Thyroid gland (tissue), 4 donors: ENCODE measurements at regions not wholly inside any gene's neighbourhood (a gene's known extent, or its start where the extent isn't known, plus 50 kb on each side); places are given as distances from the start of the nearest gene placed in this dataset.

Experiments
- DNase-seq, 2 donors: peaks; one replicate each; pipeline ENCODE4 v3.0.0-alpha.2; 2019
- H3K27ac ChIP-seq, 3 donors: fragments of 200-600 bp; sonication (generic); 1 replicate in 2 of 3; 2 replicates in 1 of 3; pipeline ENCODE4 v1.5.1; 2016 to 2019; ENCODE audit warnings: mild to moderate bottlenecking in 1 of 3, moderate library complexity in 1 of 3
- H3K27me3 ChIP-seq: fragments of 200-600 bp; sonication (generic); one replicate; pipeline ENCODE4 v1.5.1; 2019
- H3K36me3 ChIP-seq, 2 donors: fragments of 200-600 bp; sonication (generic); one replicate each; pipeline ENCODE4 v1.5.1; 2016 to 2019
- H3K4me1 ChIP-seq, 2 donors: fragments of 200-600 bp; sonication (generic); one replicate each; pipeline ENCODE4 v1.5.1; 2017 to 2019
- H3K4me3 ChIP-seq, 3 donors: fragments of 200-600 bp; sonication (generic); replicated peaks in 1 of 3; 1 replicate in 2 of 3; 2 replicates in 1 of 3; pipeline ENCODE4 v1.5.1; 2016; ENCODE audit warnings: mild to moderate bottlenecking in 1 of 3
- H3K9me3 ChIP-seq: fragments of 200-600 bp; sonication (generic); one replicate; pipeline ENCODE4 v1.5.1; 2017
- CTCF ChIP-seq, 6 experiments: fragments of 200-600 bp in 3 of 6; fragments of 450-650 bp in 3 of 6; sonication (generic) in 3 of 6; IDR thresholded peaks; one replicate each; pipeline ENCODE4 v1.5.1; 2016 to 2019; ENCODE audit warnings: antibody characterized with exemption in 6 of 6, mild to moderate bottlenecking in 2 of 6, inconsistent platforms in 1 of 6, moderate library complexity in 1 of 6
- POLR2A ChIP-seq, 2 donors: fragments of 450-650 bp; IDR thresholded peaks; one replicate each; pipeline ENCODE4 v1.6.1; 2017; ENCODE audit warnings: antibody characterized with exemption in 2 of 2, mild to moderate bottlenecking in 2 of 2, moderate library complexity in 1 of 2
- WGBS, 2 donors: methylation state at CpG; one replicate each; pipeline ENCODE4 v1.1.5; 2017; 5-methylcytosine and 5-hydroxymethylcytosine counted together
- intact Hi-C: fragments of 100-400 bp; cut with DNase I; formaldehyde crosslinking; loops from one replicate; pipeline ENCODE4 v1.15.1; 2023

- no peak for DNase-seq
- H3K9me3 ChIP-seq = no peaks in the 10 kb centered on the region
- H3K27me3 ChIP-seq = no peaks in the 10 kb centered on the region
- 83 to 84% methylated on average over 1 of the region's 1 CpG for WGBS, 2 donors
- no peak overlapping the region for H3K4me3 ChIP-seq
- intact Hi-C loops = no loop called here
- H3K27ac ChIP-seq = no peak overlapping the region
- H3K36me3 ChIP-seq = no peaks in the 10 kb centered on the region
- H3K4me1 ChIP-seq = no peaks in the 10 kb centered on the region
- TF ChIP-seq POLR2A (IDR thresholded peaks at IDR 0.05) (no peak), CTCF (IDR thresholded peaks at IDR 0.05) (no peak)
Measured at GRCh38 chr1:229889031-229889517, 178.0 kb upstream of the GALNT2 start.

- TF ChIP-seq CTCF (IDR thresholded peaks at IDR 0.05) (no peak), POLR2A (IDR thresholded peaks at IDR 0.05) (no peak)
- Histone ChIP-seq H3K4me1 (no peaks in the 10 kb centered on the region), H3K27ac (no peak overlapping the region), H3K9me3 (no peaks in the 10 kb centered on the region), H3K4me3 (no peak overlapping the region), H3K27me3 (no peaks in the 10 kb centered on the region), H3K36me3 (no peaks in the 10 kb centered on the region)
- DNase-seq = no peak
- intact Hi-C loops = no loop called here
- WGBS, 2 donors = 92 to 95% methylated on average over 2 of the region's 2 CpGs
Measured at GRCh38 chr1:229891227-229891626, 175.8 kb upstream of the GALNT2 start.

- Histone ChIP-seq H3K4me3 (no peak overlapping the region), H3K27me3 (no peaks in the 10 kb centered on the region), H3K4me1 (peaks cover under 1 to 5% of the 10 kb centered on the region in 2 donors), H3K27ac (no peak overlapping the region), H3K36me3 (no peaks in the 10 kb centered on the region), H3K9me3 (no peaks in the 10 kb centered on the region)
- TF ChIP-seq CTCF (IDR thresholded peaks at IDR 0.05) (no peak), POLR2A (IDR thresholded peaks at IDR 0.05) (no peak)
- no peak for DNase-seq
- intact Hi-C loops = no loop called here
- 77 to 78% methylated on average over 1 of the region's 1 CpG for WGBS, 2 donors
Measured at GRCh38 chr1:229892515-229893117, 174.4 kb upstream of the GALNT2 start.

GRCh38 chr1:229893762-229894444 lies 173.1 kb upstream of the GALNT2 start:
- WGBS, 2 donors = 78 to 85% methylated on average over 10 of the region's 10 CpGs
- Histone ChIP-seq H3K4me1 (peaks cover 5 to 8% of the 10 kb centered on the region in 2 donors), H3K27ac (no peak overlapping the region), H3K4me3 (no peak overlapping the region), H3K9me3 (no peaks in the 10 kb centered on the region), H3K27me3 (no peaks in the 10 kb centered on the region), H3K36me3 (no peaks in the 10 kb centered on the region)
- no peak for DNase-seq
- TF ChIP-seq POLR2A (IDR thresholded peaks at IDR 0.05) = no peak
- TF ChIP-seq CTCF (IDR thresholded peaks at IDR 0.05) = no peak
- intact Hi-C loops = no loop called here

GRCh38 chr1:229894532-229894931 lies 172.5 kb upstream of the GALNT2 start:
- intact Hi-C loops = no loop called here

More at GRCh38 chr1:229894532-229894931, 172.5 kb upstream of the GALNT2 start:
- no peak overlapping the region for H3K27ac ChIP-seq
- no peaks in the 10 kb centered on the region for H3K27me3 ChIP-seq
- DNase-seq = no peak
- H3K9me3 ChIP-seq = no peaks in the 10 kb centered on the region
- TF ChIP-seq CTCF (IDR thresholded peaks at IDR 0.05) (no peak), POLR2A (IDR thresholded peaks at IDR 0.05) (no peak)
- H3K4me1 ChIP-seq = peaks cover 5 to 8% of the 10 kb centered on the region in 2 donors
- H3K4me3 ChIP-seq = no peak overlapping the region
- H3K36me3 ChIP-seq = no peaks in the 10 kb centered on the region
